HepG2 (cell line): ENCODE measurements at regions not wholly inside any gene's neighbourhood (a gene's known extent, or its start where the extent isn't known, plus 50 kb on each side); places are given as distances from the start of the nearest gene placed in this dataset.

ENCODE experiments used
- ATAC-seq: fragments of 200-7000 bp; cut with Tn5 transposase; 3 replicates; pipeline ENCODE4 v1.9.1; 2020; ENCODE audit warnings: mild to moderate bottlenecking, moderate library complexity
- BruUV-seq: library from RNA; stranded (reverse); fragments of 400-500 nt; replicated peaks from 2 replicates; lab custom pipeline; 2021; lab: Mats Ljungman, UMichigan
- CTCF ChIA-PET: fragments of 300-600 bp; formaldehyde crosslinking; extraction: SDS; loops from one replicate; lab custom pipeline; 2021; ENCODE audit warnings: low total read pairs, inconsistent platforms, low intra/inter-chr PET ratio; lab: Yijun Ruan, JAX
- POLR2A ChIA-PET: fragments of 350-600 bp; sonication (Branson Sonifier 250); formaldehyde crosslinking; loops from one replicate; lab custom pipeline; 2020; ENCODE audit warnings: antibody characterized with exemption, inconsistent platforms; lab: Yijun Ruan, JAX
- DNase-seq: peaks from one replicate; pipeline ENCODE4 v3.0.0-alpha.2; 2015; ENCODE audit warnings: low spot score
- FAIRE-seq: peaks from 3 replicates; lab custom pipeline; 2011; peaks lifted over from hg19 to GRCh38; lab: Jason Lieb, UNC
- H2AFZ ChIP-seq: one replicate; pipeline ENCODE4 v1.6.1; 2011; ENCODE audit warnings: low read length, inconsistent platforms
- H3K27ac ChIP-seq: fragments of 300-600 bp; 3 replicates; pipeline ENCODE4 v1.8.0; 2011; ENCODE audit warnings: mixed run types, mild to moderate bottlenecking, mixed read lengths, low read length, inconsistent platforms; ENCODE audit not compliant: insufficient read depth; ENCODE audit errors: extremely low read length
- H3K27me3 ChIP-seq, 2 experiments: fragments of 200-600 bp in 1 of 2; 2 replicates in 1 of 2; 3 replicates in 1 of 2; pipeline versions ENCODE4 v1.6.0 to v1.8.0; 2011; ENCODE audit warnings: low read length in 2 of 2, mild to moderate bottlenecking in 2 of 2, moderate library complexity in 2 of 2, inconsistent platforms in 1 of 2; ENCODE audit not compliant: insufficient read depth in 2 of 2, control insufficient read depth in 1 of 2
- H3K36me3 ChIP-seq, 2 experiments: fragments of 200-600 bp in 1 of 2; replicated peaks in 1 of 2; 2 replicates in 1 of 2; 3 replicates in 1 of 2; pipeline versions ENCODE4 v1.5.1 to v1.8.0; 2011; ENCODE audit warnings: low read length in 2 of 2, inconsistent platforms in 1 of 2; ENCODE audit not compliant: insufficient read depth in 2 of 2, control insufficient read depth in 1 of 2
- H3K4me1 ChIP-seq: 2 replicates; pipeline ENCODE4 v1.5.1; 2012; ENCODE audit warnings: low read length, inconsistent platforms; ENCODE audit not compliant: insufficient read depth
- H3K4me2 ChIP-seq: 2 replicates; pipeline ENCODE4 v1.6.0; 2011; ENCODE audit warnings: low read depth, low read length, inconsistent platforms
- H3K4me3 ChIP-seq, 3 experiments: fragments of 200-600 bp in 1 of 3; sonication (generic), shearing (Covaris generic) in 1 of 3; replicated peaks in 1 of 3; 2 replicates each; pipeline ENCODE4 v1.5.1; 2011 to 2016; ENCODE audit warnings: low read length in 3 of 3, inconsistent platforms in 2 of 3, low read depth in 2 of 3, mild to moderate bottlenecking in 2 of 3, control low read depth in 1 of 3, mixed read lengths in 1 of 3; ENCODE audit not compliant: insufficient read depth in 1 of 3
- H3K79me2 ChIP-seq: one replicate; pipeline ENCODE4 v1.6.1; 2011; ENCODE audit warnings: low read length, inconsistent platforms; ENCODE audit not compliant: insufficient read depth
- H3K9ac ChIP-seq: 2 replicates; pipeline ENCODE4 v1.6.0; 2011; ENCODE audit warnings: mild to moderate bottlenecking, low read depth, low read length, inconsistent platforms; ENCODE audit not compliant: insufficient read depth
- H3K9me3 ChIP-seq: 2 replicates; pipeline ENCODE4 v1.5.1; 2012; ENCODE audit warnings: mild to moderate bottlenecking, low read length
- H4K20me1 ChIP-seq: 2 replicates; pipeline ENCODE4 v1.6.0; 2011; ENCODE audit warnings: inconsistent platforms, mild to moderate bottlenecking, low read length, moderate library complexity; ENCODE audit not compliant: insufficient read depth
- ARNTL ChIP-seq: sonication (generic); formaldehyde crosslinking; IDR thresholded peaks from 2 replicates; pipeline ENCODE4 v1.4.0; 2020; ENCODE audit warnings: mild to moderate bottlenecking, missing genetic modification reagents
- REPIN1 ChIP-seq: sonication (generic); formaldehyde crosslinking; IDR thresholded peaks from 2 replicates; pipeline ENCODE4 v1.8.0; 2022; ENCODE audit warnings: missing genetic modification reagents, low read depth, mild to moderate bottlenecking, borderline replicate concordance
- ZC3H13 ChIP-seq: sonication (generic); formaldehyde crosslinking; IDR thresholded peaks from 2 replicates; pipeline ENCODE4 v1.8.1; 2023; ENCODE audit warnings: mild to moderate bottlenecking, missing genetic modification reagents, moderate library complexity
- ZFP90 ChIP-seq: sonication (generic); formaldehyde crosslinking; IDR thresholded peaks from 2 replicates; pipeline ENCODE4 v1.8.0; 2022; ENCODE audit warnings: missing genetic modification reagents, mild to moderate bottlenecking, inconsistent platforms, borderline replicate concordance
- ZNF138 ChIP-seq: sonication (generic); formaldehyde crosslinking; IDR thresholded peaks from 2 replicates; pipeline ENCODE4 v1.5.0; 2020; ENCODE audit warnings: mild to moderate bottlenecking, low read depth, missing genetic modification reagents
- ZNF160 ChIP-seq: sonication (generic); formaldehyde crosslinking; IDR thresholded peaks from 2 replicates; pipeline ENCODE4 v1.8.0; 2022; ENCODE audit warnings: mild to moderate bottlenecking, inconsistent platforms, missing genetic modification reagents
- ZNF513 ChIP-seq: sonication (generic); formaldehyde crosslinking; conservative IDR thresholded peaks from 2 replicates; pipeline ENCODE4 v1.5.0; 2020; ENCODE audit warnings: missing genetic modification reagents
- ZNF577 ChIP-seq: sonication (generic); formaldehyde crosslinking; IDR thresholded peaks from 2 replicates; pipeline ENCODE4 v1.4.0; 2020; ENCODE audit warnings: mild to moderate bottlenecking, low read depth, missing genetic modification reagents, borderline replicate concordance
- ZNF766 ChIP-seq: sonication (generic); formaldehyde crosslinking; IDR thresholded peaks from 2 replicates; pipeline ENCODE4 v1.5.0; 2020; ENCODE audit warnings: missing genetic modification reagents, borderline replicate concordance
- WGBS: methylation state at CpG from one replicate; pipeline ENCODE4 v1.1.6; 2017; ENCODE audit warnings: low lambda C conversion rate; 5-methylcytosine and 5-hydroxymethylcytosine counted together
- in situ Hi-C: cut with HindIII; loops from 2 replicates; pipeline ENCODE4 v1.10.0; 2017; ENCODE audit warnings: low pct_unique_long_range_greater_than_20kb; ENCODE audit not compliant: extremely low pct_ligation_motif_present
- intact Hi-C: fragments of 100-400 bp; cut with micrococcal nuclease; formaldehyde crosslinking; loops from one replicate; pipeline ENCODE4 v1.10.0; 2022; ENCODE audit not compliant: unreplicated experiment

DNA sequence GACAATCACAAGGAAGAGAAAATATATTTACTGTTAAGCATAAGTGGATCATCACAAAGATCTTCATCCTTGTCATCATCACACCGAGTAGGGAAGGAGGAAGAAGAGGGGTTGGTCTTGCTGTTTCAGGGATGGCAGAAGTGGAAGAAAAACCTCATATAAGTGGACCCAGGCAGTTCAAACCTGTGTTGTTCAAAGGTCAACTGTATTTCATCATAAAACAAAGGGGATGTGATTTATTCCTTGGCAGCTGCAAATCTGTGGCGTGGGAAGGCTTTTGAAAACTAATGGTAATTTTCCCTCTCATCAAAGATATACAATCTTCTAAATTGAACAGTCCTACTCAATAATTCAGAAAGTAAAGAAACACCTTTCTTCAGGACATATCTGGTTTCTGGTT is 129.9 kb upstream of the ABI3BP start:
- Histone ChIP-seq H3K27me3 (no peaks in the 10 kb centered on the region), H3K4me2 (no peak overlapping the region), H3K9ac (no peak overlapping the region), H3K36me3 (no peaks in the 10 kb centered on the region), H3K79me2 (no peaks in the 10 kb centered on the region), H3K4me1 (peaks cover 7% of the 10 kb centered on the region; the same call in 1 of the 2 replicates), H2AFZ (no peak overlapping the region), H3K9me3 (no peaks in the 10 kb centered on the region), H4K20me1 (no peaks in the 10 kb centered on the region), H3K27ac (no peak overlapping the region), H3K4me3 (no peak overlapping the region)
- FAIRE-seq (no peak), ATAC-seq (no peak), DNase-seq (no peak)
- no peak for TF ChIP-seq ZNF513 (CRISPR knock-in tag)
- TF ChIP-seq ZNF577 (CRISPR knock-in tag), result no peak
- no peak for TF ChIP-seq REPIN1 (CRISPR knock-in tag)
- no peak for TF ChIP-seq ZC3H13 (CRISPR knock-in tag)
- TF ChIP-seq ZNF138 (CRISPR knock-in tag), result no peak
- TF ChIP-seq ZFP90, result no peak
- TF ChIP-seq ARNTL, result no peak
- no peak for TF ChIP-seq ZNF766 (CRISPR knock-in tag)
- no peak for TF ChIP-seq ZNF160 (CRISPR knock-in tag)
- 12% methylated on average over 2 of the region's 2 CpGs for WGBS
- in situ Hi-C loops (no loop called here), intact Hi-C loops (no loop called here)
- no TSS peak for BruUV-seq
- POLR2A ChIA-PET, result no interaction called here
- CTCF ChIA-PET, result no interaction called here
